ENCODE measurements at regions not wholly inside any gene's neighbourhood (a gene's known extent, or its start where the extent isn't known, plus 50 kb on each side); places are given as distances from the start of the nearest gene placed in this dataset.

- DNase-seq (no peak), ATAC-seq (ENCODE audit: low read depth) (no peak)
- peaks cover 2 to 8% (median 4%) of the 10 kb centered on the region in 3 donors for H3K9me3 ChIP-seq (ENCODE audit: control extremely low read depth in 1 of 3, control insufficient read depth in 2 of 3, insufficient read depth in 1 of 3, low read length in 2 of 3)
- WGBS (ENCODE audit: insufficient coverage) = no CpG with 5 or more reads among the region's 1 CpG
- no peak for TF ChIP-seq EZH2 (IDR thresholded peaks at IDR 0.05; ENCODE audit: borderline replicate concordance, insufficient read depth, low read depth, low read length, poor library complexity, severe bottlenecking)
- no peak for TF ChIP-seq CTCF (IDR thresholded peaks at IDR 0.05)
- H2AFZ ChIP-seq (ENCODE audit: insufficient read depth, low read depth, low read length, poor library complexity, severe bottlenecking) = no peak overlapping the region
- no peaks in the 10 kb centered on the region for H3K79me2 ChIP-seq (ENCODE audit: control insufficient read depth, insufficient read depth, low read length)
- Mint-ChIP-seq H3K4me3 (no peak overlapping the region), H3K9me3 (ENCODE audit: insufficient read depth) (no peaks in the 10 kb centered on the region), H3K27ac (no peak overlapping the region), H3K27me3 (no peaks in the 10 kb centered on the region), H3K4me1 (no peaks in the 10 kb centered on the region)
- H4K20me1 ChIP-seq (ENCODE audit: control insufficient read depth, insufficient read depth, low read length, poor library complexity, severe bottlenecking) = no peaks in the 10 kb centered on the region
- H3K4me3 ChIP-seq (ENCODE audit: control extremely low read depth in 1 of 5, extremely low read depth in 1 of 5, insufficient read depth in 1 of 5, low read depth in 2 of 5, low read length in 4 of 5) = no peak overlapping the region
- intact Hi-C loops (cut with micrococcal nuclease) = no loop called here
- H3K4me2 ChIP-seq (replicated peaks; ENCODE audit: low read depth, low read length, poor library complexity, severe bottlenecking) = no peak overlapping the region
- no peak overlapping the region for H3K27ac ChIP-seq (ENCODE audit: low read length in 2 of 2)
- no peaks in the 10 kb centered on the region for H3K4me1 ChIP-seq (ENCODE audit: control insufficient read depth in 2 of 2, insufficient read depth in 2 of 2, low read length in 2 of 2)
- H3K36me3 ChIP-seq (replicated peaks in 1 of 2; ENCODE audit: control extremely low read depth in 1 of 2, control insufficient read depth in 1 of 2, extremely low read depth in 1 of 2, insufficient read depth in 2 of 2, low read length in 1 of 2) = no peaks in the 10 kb centered on the region
- H3K9ac ChIP-seq (ENCODE audit: low read length) = no peak overlapping the region
- ChIA-PET CTCF (no interaction called here), POLR2A (no interaction called here)
- H3K27me3 ChIP-seq (replicated peaks in 1 of 4; ENCODE audit: control extremely low read depth in 1 of 4, control insufficient read depth in 3 of 4, insufficient read depth in 4 of 4, low read length in 3 of 4) = no peaks in the 10 kb centered on the region
Observed at GRCh38 chr5:58054018-58054417, 405.9 kb downstream of the PLK2 start.

GRCh38 chr5:58048954-58049353, 410.9 kb downstream of the PLK2 start:
- Mint-ChIP-seq H3K4me3 (no peak overlapping the region), H3K27me3 (no peaks in the 10 kb centered on the region), H3K9me3 (ENCODE audit: insufficient read depth) (no peaks in the 10 kb centered on the region), H3K27ac (no peak overlapping the region), H3K4me1 (no peaks in the 10 kb centered on the region)
- no peaks in the 10 kb centered on the region for H3K79me2 ChIP-seq (ENCODE audit: control insufficient read depth, insufficient read depth, low read length)
- no peaks in the 10 kb centered on the region for H3K4me1 ChIP-seq (ENCODE audit: control insufficient read depth in 2 of 2, insufficient read depth in 2 of 2, low read length in 2 of 2)
- no peak overlapping the region for H3K27ac ChIP-seq (ENCODE audit: low read length in 2 of 2)
- no peaks in the 10 kb centered on the region for H3K27me3 ChIP-seq (replicated peaks in 1 of 4; ENCODE audit: control extremely low read depth in 1 of 4, control insufficient read depth in 3 of 4, insufficient read depth in 4 of 4, low read length in 3 of 4)
- POLR2A ChIA-PET = no interaction called here
- H3K4me3 ChIP-seq (ENCODE audit: control extremely low read depth in 1 of 5, extremely low read depth in 1 of 5, insufficient read depth in 1 of 5, low read depth in 2 of 5, low read length in 4 of 5) = no peak overlapping the region
- intact Hi-C loops (cut with micrococcal nuclease) = no loop called here
- TF ChIP-seq CTCF (IDR thresholded peaks at IDR 0.05) (no peak), EZH2 (IDR thresholded peaks at IDR 0.05; ENCODE audit: borderline replicate concordance, insufficient read depth, low read depth, low read length, poor library complexity, severe bottlenecking) (no peak)
- DNase-seq (no peak), ATAC-seq (ENCODE audit: low read depth) (no peak)
- peaks cover 0 to 4% (median 2%) of the 10 kb centered on the region in 3 donors for H3K9me3 ChIP-seq (ENCODE audit: control extremely low read depth in 1 of 3, control insufficient read depth in 2 of 3, insufficient read depth in 1 of 3, low read length in 2 of 3)
- H2AFZ ChIP-seq (ENCODE audit: insufficient read depth, low read depth, low read length, poor library complexity, severe bottlenecking) = no peak overlapping the region
- CTCF ChIA-PET = no interaction called here
- no CpG with 5 or more reads among the region's 3 CpGs for WGBS (ENCODE audit: insufficient coverage)
- H3K9ac ChIP-seq (ENCODE audit: low read length) = no peak overlapping the region
- no peaks in the 10 kb centered on the region for H4K20me1 ChIP-seq (ENCODE audit: control insufficient read depth, insufficient read depth, low read length, poor library complexity, severe bottlenecking)
- H3K4me2 ChIP-seq (replicated peaks; ENCODE audit: low read depth, low read length, poor library complexity, severe bottlenecking) = no peak overlapping the region
- no peaks in the 10 kb centered on the region for H3K36me3 ChIP-seq (replicated peaks in 1 of 2; ENCODE audit: control extremely low read depth in 1 of 2, control insufficient read depth in 1 of 2, extremely low read depth in 1 of 2, insufficient read depth in 2 of 2, low read length in 1 of 2)
